CD14-positive monocyte (primary cell): ENCODE measurements at regions not wholly inside any gene's neighbourhood (a gene's known extent, or its start where the extent isn't known, plus 50 kb on each side); places are given as distances from the start of the nearest gene placed in this dataset.
A peak's percentile ranks its signal among the peaks of the same experiment; 100 is the strongest.

Experiments
- DNase-seq, 3 donors: peaks; one replicate each; pipeline ENCODE4 v3.0.0-alpha.2; 2011 to 2022
- H2AFZ ChIP-seq: 2 replicates; pipeline ENCODE4 v1.6.0; 2012; ENCODE audit warnings: mild to moderate bottlenecking, low read depth, low read length, inconsistent platforms; ENCODE audit not compliant: insufficient read depth, poor library complexity, severe bottlenecking
- H3K27ac ChIP-seq, 2 donors: 1 replicate in 1 of 2; 2 replicates in 1 of 2; pipeline ENCODE4 v1.5.1; 2012 to 2013; ENCODE audit warnings: low read length in 2 of 2, control low read depth in 1 of 2, inconsistent platforms in 1 of 2, low read depth in 1 of 2, mild to moderate bottlenecking in 1 of 2
- H3K27me3 ChIP-seq, 2 donors: one replicate each; pipeline versions ENCODE4 v1.6.0 to v1.6.1; 2011 to 2013; ENCODE audit warnings: low read length in 2 of 2; ENCODE audit not compliant: control insufficient read depth in 2 of 2, insufficient read depth in 2 of 2
- H3K36me3 ChIP-seq, 2 donors: replicated peaks in 1 of 2; 1 replicate in 1 of 2; 2 replicates in 1 of 2; pipeline versions ENCODE4 v1.5.1 to v1.6.1; 2012 to 2013; ENCODE audit warnings: low read length in 2 of 2, control low read depth in 1 of 2, inconsistent platforms in 1 of 2, mild to moderate bottlenecking in 1 of 2; ENCODE audit not compliant: insufficient read depth in 2 of 2, control insufficient read depth in 1 of 2
- H3K4me1 ChIP-seq, 2 donors: 1 replicate in 1 of 2; 2 replicates in 1 of 2; pipeline versions ENCODE4 v1.5.1 to v1.6.1; 2012 to 2013; ENCODE audit warnings: low read length in 2 of 2, control low read depth in 1 of 2, inconsistent platforms in 1 of 2, mild to moderate bottlenecking in 1 of 2, moderate library complexity in 1 of 2; ENCODE audit not compliant: insufficient read depth in 2 of 2, control insufficient read depth in 1 of 2
- H3K4me2 ChIP-seq: replicated peaks from 2 replicates; pipeline ENCODE3; 2012; ENCODE audit warnings: low read length, moderate library complexity, mild to moderate bottlenecking; ENCODE audit not compliant: poor library complexity, severe bottlenecking; ENCODE audit errors: extremely low read depth
- H3K4me3 ChIP-seq, 3 experiments: fragments of 200-600 bp in 1 of 3; sonication (generic) in 1 of 3; replicated peaks in 1 of 3; 1 replicate in 2 of 3; 2 replicates in 1 of 3; pipeline ENCODE4 v1.5.1; 2011 to 2013; ENCODE audit warnings: low read length in 3 of 3, mild to moderate bottlenecking in 3 of 3, control low read depth in 2 of 3, low read depth in 2 of 3, inconsistent platforms in 1 of 3, moderate library complexity in 1 of 3
- H3K79me2 ChIP-seq: 2 replicates; pipeline ENCODE4 v1.6.0; 2012; ENCODE audit warnings: mild to moderate bottlenecking, control low read depth, inconsistent platforms, low read length, moderate library complexity; ENCODE audit not compliant: insufficient read depth
- H3K9ac ChIP-seq: 2 replicates; pipeline ENCODE4 v1.6.0; 2017; ENCODE audit warnings: low read length, mild to moderate bottlenecking; ENCODE audit not compliant: insufficient read depth, poor library complexity, severe bottlenecking
- H3K9me3 ChIP-seq, 2 donors: replicated peaks in 1 of 2; 1 replicate in 1 of 2; 2 replicates in 1 of 2; pipeline versions ENCODE4 v1.5.1 to v1.6.1; 2012 to 2013; ENCODE audit warnings: low read length in 2 of 2, control low read depth in 1 of 2; ENCODE audit not compliant: control insufficient read depth in 1 of 2, insufficient read depth in 1 of 2
- H4K20me1 ChIP-seq: 2 replicates; pipeline ENCODE4 v1.6.0; 2012; ENCODE audit warnings: mild to moderate bottlenecking, low read length, control low read depth, moderate library complexity; ENCODE audit not compliant: insufficient read depth
- H3K27ac Mint-ChIP-seq, 7 donors: one replicate each; pipeline ENCODE4 v1.8.0; 2020; ENCODE audit warnings: mild to moderate bottlenecking in 7 of 7, mixed read lengths in 7 of 7, moderate library complexity in 6 of 7, inconsistent platforms in 2 of 7
- H3K27me3 Mint-ChIP-seq, 3 donors: one replicate each; pipeline ENCODE4 v1.8.0; 2021 to 2022; ENCODE audit warnings: low read depth in 3 of 3, mild to moderate bottlenecking in 3 of 3, mixed read lengths in 3 of 3, moderate library complexity in 3 of 3, inconsistent platforms in 1 of 3
- H3K36me3 Mint-ChIP-seq, 2 donors: one replicate each; pipeline ENCODE4 v1.8.0; 2020; ENCODE audit warnings: mixed read lengths in 2 of 2, inconsistent platforms in 1 of 2, mild to moderate bottlenecking in 1 of 2
- H3K4me1 Mint-ChIP-seq: one replicate; pipeline ENCODE4 v1.8.0; 2020; ENCODE audit warnings: mild to moderate bottlenecking, mixed read lengths
- H3K4me3 Mint-ChIP-seq, 2 donors: one replicate each; pipeline ENCODE4 v1.8.0; 2020; ENCODE audit warnings: mild to moderate bottlenecking in 2 of 2, mixed read lengths in 2 of 2, moderate library complexity in 1 of 2
- H3K9me3 Mint-ChIP-seq, 7 donors: one replicate each; pipeline ENCODE4 v1.8.0; 2020 to 2022; ENCODE audit warnings: mixed read lengths in 7 of 7, mild to moderate bottlenecking in 6 of 7, moderate library complexity in 6 of 7, inconsistent platforms in 2 of 7
- CTCF ChIP-seq: fragments of 200-600 bp; IDR thresholded peaks from one replicate; pipeline ENCODE4 v1.8.0; 2022; ENCODE audit warnings: antibody characterized with exemption, mild to moderate bottlenecking
- WGBS: methylation state at CpG from one replicate; pipeline ENCODE4 v1.1.5; 2013; ENCODE audit warnings: missing lambda C conversion rate; ENCODE audit not compliant: insufficient coverage; 5-methylcytosine and 5-hydroxymethylcytosine counted together
- intact Hi-C, 2 donors: fragments of 100-400 bp; cut with micrococcal nuclease; formaldehyde crosslinking; loops; one replicate each; pipeline versions ENCODE4 v1.15.0 to v1.15.1; 2023

- Mint-ChIP-seq H3K27ac (no peak overlapping the region), H3K9me3 (peaks cover 0 to 7% (median 0%) of the 10 kb centered on the region in 7 donors), H3K4me3 (no peak overlapping the region), H3K4me1 (no peaks in the 10 kb centered on the region), H3K36me3 (no peaks in the 10 kb centered on the region), H3K27me3 (peaks cover 10 to 22% (median 21%) of the 10 kb centered on the region in 3 donors)
- WGBS, result no CpG with 5 or more reads among the region's 4 CpGs
- Histone ChIP-seq H3K4me1 (no peaks in the 10 kb centered on the region), H3K4me2 (no peak overlapping the region), H4K20me1 (no peaks in the 10 kb centered on the region), H3K79me2 (no peaks in the 10 kb centered on the region), H3K4me3 (no peak overlapping the region), H3K36me3 (no peaks in the 10 kb centered on the region), H3K9me3 (no peaks in the 10 kb centered on the region), H3K9ac (no peak overlapping the region), H2AFZ (no peak overlapping the region), H3K27me3 (peaks cover 2 to 11% of the 10 kb centered on the region in 2 donors), H3K27ac (no peak overlapping the region)
- TF ChIP-seq CTCF, result no peak
- no peak for DNase-seq
- intact Hi-C loops, result no loop called here
Observed at GRCh38 chr22:27204817-27205216, 547.4 kb downstream of the MIAT start.

- H3K4me2 ChIP-seq, result no peak overlapping the region
- H3K27ac Mint-ChIP-seq, result no peak overlapping the region
- H3K9me3 ChIP-seq, result no peaks in the 10 kb centered on the region
- H3K27me3 ChIP-seq, result peaks cover 2 to 14% of the 10 kb centered on the region in 2 donors
- H3K4me3 ChIP-seq, result no peak overlapping the region
- TF ChIP-seq CTCF, result no peak
- no peaks in the 10 kb centered on the region for H3K4me1 ChIP-seq
- H3K27me3 Mint-ChIP-seq, result peaks cover 12 to 25% (median 20%) of the 10 kb centered on the region in 3 donors
- 62% methylated on average over 5 of the region's 9 CpGs for WGBS
- H3K4me3 Mint-ChIP-seq, result peak overlapping the region in 1 of 2 donors; percentile 22
- no peaks in the 10 kb centered on the region for H3K36me3 ChIP-seq
- no peak overlapping the region for H3K27ac ChIP-seq
- DNase-seq, result no peak
- H4K20me1 ChIP-seq, result no peaks in the 10 kb centered on the region
- no peaks in the 10 kb centered on the region for H3K79me2 ChIP-seq
- H2AFZ ChIP-seq, result no peak overlapping the region
- peaks cover 0 to 7% (median 0%) of the 10 kb centered on the region in 7 donors for H3K9me3 Mint-ChIP-seq
- no peaks in the 10 kb centered on the region for H3K36me3 Mint-ChIP-seq
- no peak overlapping the region for H3K9ac ChIP-seq
- H3K4me1 Mint-ChIP-seq, result no peaks in the 10 kb centered on the region
- intact Hi-C loops, result no loop called here
Observed at GRCh38 chr22:27205492-27206373, 548.3 kb downstream of the MIAT start.
